ENCODE measurements at regions not wholly inside any gene's neighbourhood (a gene's known extent, or its start where the extent isn't known, plus 50 kb on each side); places are given as distances from the start of the nearest gene placed in this dataset.

- TF ChIP-seq CTCF (IDR thresholded peaks at IDR 0.05; ENCODE audit: insufficient read depth, low read length) (no peak), POLR2AphosphoS5 (IDR thresholded peaks at IDR 0.05; ENCODE audit: low read depth) (no peak), REST (IDR thresholded peaks at IDR 0.05; ENCODE audit: insufficient replicate concordance, low read depth) (no peak), SPI1 (IDR thresholded peaks at IDR 0.05; ENCODE audit: borderline replicate concordance, low read depth) (no peak)
Measured at GRCh38 chr22:49046000-49046545, 781.6 kb downstream of the BRD1 start.

Data from HL-60 (cell line).